ENCODE measurements at regions not wholly inside any gene's neighbourhood (a gene's known extent, or its start where the extent isn't known, plus 50 kb on each side); places are given as distances from the start of the nearest gene placed in this dataset.
A peak's percentile ranks its signal among the peaks of the same experiment; 100 is the strongest.

DNA sequence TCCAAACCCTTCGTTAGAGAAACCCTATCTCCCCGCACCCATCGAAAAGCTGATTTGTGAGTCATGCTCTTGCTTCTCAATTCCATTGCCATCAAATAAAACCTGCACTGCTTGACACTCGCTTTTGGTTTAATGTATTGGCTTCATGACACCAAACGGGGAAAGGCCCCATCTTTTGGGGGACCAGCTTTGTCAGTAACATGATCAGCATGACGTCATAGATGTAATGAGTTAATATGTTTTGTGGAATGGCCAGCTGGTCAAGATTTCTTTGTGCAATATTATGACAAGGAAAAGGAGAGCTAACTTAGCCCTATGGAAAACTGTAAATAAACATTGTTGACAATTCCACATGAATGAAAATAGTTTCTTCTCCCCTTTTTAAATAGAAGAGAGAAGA lies 1260.5 kb upstream of the CELF2 start:
- no peak for DNase-seq (ENCODE audit: low spot score)

DNA sequence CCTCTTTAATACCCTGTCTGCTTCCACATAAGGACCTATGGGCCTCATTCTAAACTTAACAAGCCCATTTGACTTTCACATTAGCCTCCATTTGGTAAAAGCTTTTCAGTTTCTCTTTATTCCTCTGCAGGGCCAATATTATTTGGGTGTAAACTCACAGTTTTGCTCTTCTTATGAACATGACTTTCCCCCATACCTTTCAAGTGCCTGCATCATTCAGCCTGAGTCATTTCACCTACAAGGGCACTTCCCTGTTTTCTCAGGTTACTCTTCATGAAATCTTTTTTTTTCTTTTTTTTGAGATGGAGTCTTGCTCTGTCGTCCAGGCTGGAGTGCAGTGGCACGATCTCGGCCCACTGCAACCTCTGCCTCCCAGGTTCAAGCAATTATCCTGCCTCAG lies 1258.1 kb upstream of the CELF2 start:
- no peak for DNase-seq (ENCODE audit: low spot score)

DNA sequence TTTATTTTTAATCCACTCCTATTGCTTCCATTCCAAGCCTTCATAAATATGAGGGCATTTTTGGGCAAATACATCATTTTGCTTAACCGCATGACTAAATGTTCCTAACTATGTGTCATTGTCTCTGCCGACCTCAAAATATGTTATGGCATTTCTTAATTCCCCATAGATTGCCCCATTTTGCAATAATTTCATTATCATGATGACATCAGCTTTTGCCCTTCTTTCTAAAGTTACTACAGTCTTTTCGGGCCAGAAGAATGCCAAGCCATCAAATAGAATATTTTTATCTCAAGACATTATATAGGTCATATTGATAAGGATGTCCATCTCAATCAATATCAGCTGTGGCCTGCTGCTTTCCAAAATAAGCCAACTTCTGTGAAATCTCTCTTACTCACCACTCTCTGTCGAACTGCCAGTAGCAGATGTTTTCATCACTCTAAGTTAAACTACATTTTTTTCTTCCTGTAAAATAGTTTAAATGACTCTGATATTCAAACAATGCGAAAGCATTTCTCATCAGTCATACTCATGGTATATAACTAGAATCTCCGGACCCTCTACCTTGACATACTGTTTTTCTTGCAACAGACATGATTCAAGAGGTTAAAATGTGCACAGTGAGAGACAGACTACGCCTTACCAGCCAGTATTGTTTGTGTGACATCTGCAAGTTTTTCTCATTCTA lies 1254.6 kb upstream of the CELF2 start:
- DNase-seq (ENCODE audit: low spot score), result peak; percentile 66

DNA sequence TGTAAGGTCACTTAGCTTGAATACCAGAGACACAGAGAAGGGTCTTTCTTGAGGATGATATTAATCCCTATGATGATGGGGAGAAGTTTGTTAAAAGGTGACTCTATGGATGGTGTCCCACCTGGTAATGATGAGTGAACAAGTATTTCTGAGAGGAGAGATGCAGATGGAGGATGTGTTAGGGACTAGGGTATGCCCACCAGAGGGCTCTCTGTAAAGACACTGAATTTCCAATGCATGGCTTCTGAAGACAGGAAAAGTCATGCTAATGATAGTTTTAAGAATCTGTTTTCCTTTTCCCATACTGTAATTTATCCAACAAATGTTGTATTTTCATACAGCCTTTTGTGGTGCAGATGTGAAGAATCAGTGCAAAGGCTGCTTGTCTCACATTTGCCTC lies 1250.9 kb upstream of the CELF2 start:
- DNase-seq (ENCODE audit: low spot score), result no peak

DNA sequence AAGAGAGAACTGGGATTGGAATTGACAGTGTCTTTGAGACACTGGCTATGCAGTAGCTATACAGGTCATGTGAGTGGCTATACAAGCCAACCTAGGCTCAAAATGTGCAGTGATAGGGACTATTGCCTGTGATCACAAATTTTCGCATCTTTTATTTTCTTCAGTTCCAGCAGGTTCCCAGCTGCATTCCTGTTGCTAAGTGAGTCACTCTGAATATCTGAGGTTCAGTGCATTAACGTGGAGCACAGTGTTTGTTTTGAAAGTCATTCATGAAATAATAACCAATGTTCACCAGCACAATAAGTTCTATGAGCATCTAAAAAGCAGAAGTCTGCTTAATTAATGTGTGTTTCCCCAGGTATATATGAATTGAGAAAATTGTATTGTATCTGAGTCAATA lies 1236.0 kb upstream of the CELF2 start:
- DNase-seq (ENCODE audit: low spot score), result peak; percentile 34

DNA sequence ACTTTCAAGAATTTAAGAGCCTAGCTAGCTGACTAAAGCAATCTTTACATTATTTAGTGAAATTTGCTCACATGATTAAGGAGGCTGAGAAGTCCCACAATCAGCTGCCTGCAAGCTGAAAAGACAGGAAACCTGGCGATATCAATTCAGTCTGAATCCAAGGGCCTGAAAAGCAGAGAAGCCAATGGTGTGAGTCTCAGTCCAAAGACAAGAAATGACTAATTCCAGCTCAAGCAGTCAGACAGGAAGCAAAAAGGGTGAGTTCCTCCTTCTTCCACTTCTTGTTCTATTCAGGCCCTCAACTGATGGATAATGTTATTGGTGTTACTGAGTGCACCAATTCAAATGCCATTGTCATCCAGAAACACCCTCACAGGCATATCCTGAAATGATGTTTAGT lies 1231.6 kb upstream of the CELF2 start:
- DNase-seq (ENCODE audit: low spot score), result peak; percentile 29

DNA sequence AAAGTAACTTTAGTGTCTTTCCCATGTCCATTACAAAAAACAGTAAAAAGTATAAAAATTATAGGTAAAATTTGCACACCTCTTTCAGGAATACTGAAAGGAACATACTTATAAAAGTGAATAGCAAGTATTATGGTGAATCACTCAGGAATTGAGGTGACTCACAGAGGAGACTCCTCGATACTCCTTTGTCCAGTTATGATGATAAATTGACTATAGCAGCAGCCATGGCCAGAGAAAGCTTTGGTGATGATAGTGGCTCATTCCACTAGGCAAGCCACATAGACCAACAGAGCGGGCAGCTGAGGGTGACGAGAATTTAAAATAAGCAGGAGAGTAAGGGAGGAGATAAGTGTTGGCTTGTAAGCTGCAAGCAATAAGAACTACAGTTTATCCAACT lies 1231.1 kb upstream of the CELF2 start:
- peak; percentile 62 for DNase-seq (ENCODE audit: low spot score)

DNA sequence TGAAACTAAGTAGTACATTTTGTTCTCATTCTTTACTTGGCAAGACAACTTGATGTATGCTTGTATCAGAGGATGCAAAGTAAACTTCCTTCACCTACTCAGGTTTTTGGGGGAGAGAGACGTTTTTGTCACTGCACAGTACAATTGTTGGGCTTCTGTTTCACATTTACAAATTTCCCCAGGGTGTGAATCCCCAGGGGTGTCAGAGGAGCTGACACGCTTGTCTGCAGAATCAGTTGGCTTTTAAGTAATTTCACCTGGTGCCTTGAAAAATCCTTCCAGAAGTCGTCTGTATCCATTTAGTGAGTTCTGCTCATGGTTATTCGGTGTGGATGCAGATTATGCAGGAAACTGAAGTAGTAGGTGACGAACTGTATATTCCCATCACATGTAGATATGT lies 1227.7 kb upstream of the CELF2 start:
- no peak for DNase-seq (ENCODE audit: low spot score)

DNA sequence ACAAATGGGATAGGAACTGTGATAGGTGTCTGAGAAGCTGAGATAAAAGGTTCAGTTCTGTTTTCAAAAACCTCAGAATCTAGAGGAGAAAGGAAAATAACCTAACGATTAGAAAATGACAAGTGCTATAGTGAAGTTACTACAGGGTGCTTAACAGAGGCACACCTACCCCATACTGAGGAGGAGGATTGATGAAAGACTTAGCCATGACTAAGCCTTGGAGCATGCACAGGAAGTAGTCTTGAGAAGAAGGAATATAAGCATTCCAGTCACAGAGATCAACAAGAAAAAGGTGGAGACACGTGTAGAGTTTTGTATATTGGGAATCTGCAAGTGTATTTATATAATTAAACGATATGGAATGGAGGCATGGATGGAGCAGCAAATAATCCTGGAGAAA lies 1225.5 kb upstream of the CELF2 start:
- peak; percentile 11 for DNase-seq (ENCODE audit: low spot score)

DNA sequence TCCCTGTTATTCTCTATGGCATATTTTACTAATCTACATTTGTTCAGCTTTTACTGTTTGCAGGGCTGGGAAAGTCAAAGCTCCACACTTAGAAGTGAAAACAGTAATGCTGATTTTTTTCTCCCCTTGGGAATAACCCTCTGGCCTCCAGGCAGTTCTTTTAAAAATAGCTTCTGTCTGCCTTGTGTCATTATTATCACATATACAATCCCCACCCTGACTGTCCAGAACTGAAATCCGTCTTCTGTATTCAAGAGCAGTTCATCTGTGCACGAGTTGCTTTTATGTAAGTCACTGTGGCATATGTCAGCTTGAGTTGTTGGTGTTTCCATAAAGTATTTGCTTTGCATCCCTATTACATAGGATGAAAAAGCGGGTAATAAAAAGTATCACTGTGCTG lies 1221.1 kb upstream of the CELF2 start:
- no peak for DNase-seq (ENCODE audit: low spot score)

DNA sequence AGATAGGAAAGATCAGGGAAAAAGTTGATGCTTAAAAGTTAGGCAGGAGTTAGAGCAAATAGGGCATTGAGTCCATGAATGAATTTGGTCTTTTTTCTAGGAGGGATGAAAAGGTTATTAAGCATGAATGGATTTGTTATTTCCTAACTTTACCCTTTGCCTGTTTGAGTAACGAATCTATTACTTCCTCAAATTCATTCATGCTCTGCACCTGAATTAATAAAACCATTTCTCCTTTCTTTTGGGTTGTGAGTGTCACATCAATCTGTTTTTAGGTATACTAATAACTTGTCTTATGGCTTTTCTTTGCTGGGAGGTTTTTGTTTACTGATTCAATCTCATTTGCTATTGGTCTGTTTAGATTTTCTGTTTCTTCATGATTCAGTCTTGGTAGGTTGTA lies 1217.7 kb upstream of the CELF2 start:
- no peak for DNase-seq (ENCODE audit: low spot score)

DNA sequence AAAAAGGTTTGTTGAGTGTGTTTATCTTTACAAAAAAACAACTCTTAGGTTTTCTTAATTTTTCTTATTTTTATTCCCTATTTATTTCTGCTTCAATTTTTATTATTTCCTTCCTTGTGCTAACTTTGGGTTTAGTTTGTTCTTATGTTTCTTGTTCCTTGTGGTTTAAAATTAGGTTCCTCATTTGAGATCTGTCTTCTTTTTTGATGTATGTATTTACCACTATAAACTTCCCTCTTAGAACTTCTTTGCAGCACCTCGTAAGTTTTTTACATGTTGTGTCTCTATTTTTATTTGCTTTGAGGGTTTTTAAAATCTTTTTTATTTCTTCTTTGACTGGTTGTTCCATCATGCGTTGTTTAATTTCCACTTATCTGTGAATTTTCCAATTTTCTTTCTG lies 1217.1 kb upstream of the CELF2 start:
- DNase-seq (ENCODE audit: low spot score), result no peak

DNA sequence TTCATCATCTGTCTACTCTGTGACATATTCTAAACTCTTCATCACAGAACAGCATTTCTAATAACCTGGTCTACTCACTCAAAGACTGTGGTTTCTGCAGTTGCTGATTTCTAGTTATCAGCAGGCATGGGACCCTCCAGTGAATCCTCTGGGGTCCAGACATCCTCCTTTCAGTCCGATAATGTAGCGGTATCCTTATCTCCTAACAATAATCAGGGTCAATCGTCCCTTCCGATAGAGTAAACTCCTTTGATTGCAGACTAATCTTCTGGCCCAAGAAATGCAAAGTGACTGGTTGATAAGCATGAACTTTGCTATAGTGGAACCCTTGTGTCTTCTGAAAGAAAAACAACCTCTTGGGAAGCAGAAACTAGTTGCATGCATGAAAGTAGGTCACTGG lies 1209.8 kb upstream of the CELF2 start:
- DNase-seq (ENCODE audit: low spot score), result no peak

DNA sequence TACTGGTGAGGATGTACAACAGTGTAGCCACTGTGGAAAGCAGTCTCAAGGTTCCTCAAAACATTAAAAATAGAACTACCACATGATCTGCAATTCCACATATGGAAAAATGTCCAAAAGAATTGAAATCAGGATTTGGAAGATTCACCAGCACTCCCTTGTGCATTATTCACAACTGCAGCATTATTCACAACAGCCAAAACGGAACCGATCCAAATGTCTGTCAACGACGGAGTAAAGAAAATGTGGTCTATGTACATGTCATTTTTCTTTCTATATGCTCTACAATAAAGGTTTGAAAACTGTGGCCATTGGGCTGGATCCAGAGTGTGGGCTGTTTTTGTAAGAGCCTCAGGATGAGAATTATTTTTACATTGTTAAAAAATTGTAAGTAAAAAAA lies 1206.1 kb upstream of the CELF2 start:
- no peak for DNase-seq (ENCODE audit: low spot score)

DNA sequence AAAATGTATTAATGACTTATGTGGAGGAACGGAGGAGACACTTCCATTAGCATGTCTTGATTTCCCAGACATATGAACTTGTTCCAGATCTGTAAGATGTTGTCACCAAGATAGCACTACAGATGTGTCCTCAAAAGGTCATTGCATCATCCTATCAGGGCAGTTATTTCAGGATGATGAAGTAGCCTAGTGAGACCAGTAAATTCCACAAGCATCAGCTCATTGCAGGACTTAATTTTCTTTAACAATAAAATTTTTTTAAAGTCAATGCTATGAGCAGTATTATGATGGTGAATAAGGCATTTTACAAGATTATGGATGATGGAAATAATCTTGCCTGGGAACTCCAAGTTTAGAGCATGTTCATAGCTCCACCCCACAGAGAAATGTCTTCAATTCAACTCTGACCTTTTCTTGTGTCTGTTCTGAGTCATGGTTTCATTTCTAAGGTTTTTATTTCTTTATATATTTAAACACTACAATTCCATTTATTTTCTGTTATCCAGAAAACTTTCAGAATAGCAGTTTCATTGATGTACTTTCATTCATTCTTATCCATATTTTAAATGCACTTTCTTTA lies 1203.3 kb upstream of the CELF2 start:
- peak; percentile 35 for DNase-seq (ENCODE audit: low spot score)

DNA sequence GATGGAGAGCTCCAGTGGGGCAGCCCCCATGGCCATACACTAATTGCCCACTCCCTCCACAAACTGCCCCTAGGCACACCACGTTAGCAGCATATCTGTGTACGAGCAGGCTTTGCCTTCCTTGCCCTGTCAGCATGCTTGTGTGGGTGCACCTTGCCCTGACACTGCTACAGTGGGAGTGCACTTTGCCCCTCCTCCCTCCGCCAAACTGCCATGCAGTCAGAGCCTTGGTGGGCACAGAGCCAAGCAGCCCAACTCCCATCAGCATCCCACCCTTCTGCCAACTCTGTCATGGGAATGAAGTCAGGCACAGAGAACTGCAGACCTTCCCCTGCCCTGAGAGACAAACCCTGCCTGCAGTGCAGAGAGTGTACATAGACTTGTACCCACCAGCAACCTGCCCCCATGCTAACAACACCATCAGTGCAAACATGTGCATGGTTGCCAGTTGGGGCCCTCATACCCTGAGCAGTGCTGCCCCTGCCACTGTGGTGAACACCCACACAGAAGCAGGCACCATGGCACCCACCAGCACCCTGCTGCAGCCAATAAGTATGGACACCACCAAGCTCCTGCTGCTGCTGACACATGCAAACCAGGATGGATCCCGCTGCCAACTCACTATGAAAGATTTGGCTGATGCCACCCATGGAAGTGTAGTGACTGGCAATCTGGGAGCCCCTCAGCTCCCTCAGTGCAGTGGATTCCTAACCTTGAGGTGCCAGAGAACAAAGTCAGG lies 1197.7 kb upstream of the CELF2 start:
- DNase-seq (ENCODE audit: low spot score), result no peak

DNA sequence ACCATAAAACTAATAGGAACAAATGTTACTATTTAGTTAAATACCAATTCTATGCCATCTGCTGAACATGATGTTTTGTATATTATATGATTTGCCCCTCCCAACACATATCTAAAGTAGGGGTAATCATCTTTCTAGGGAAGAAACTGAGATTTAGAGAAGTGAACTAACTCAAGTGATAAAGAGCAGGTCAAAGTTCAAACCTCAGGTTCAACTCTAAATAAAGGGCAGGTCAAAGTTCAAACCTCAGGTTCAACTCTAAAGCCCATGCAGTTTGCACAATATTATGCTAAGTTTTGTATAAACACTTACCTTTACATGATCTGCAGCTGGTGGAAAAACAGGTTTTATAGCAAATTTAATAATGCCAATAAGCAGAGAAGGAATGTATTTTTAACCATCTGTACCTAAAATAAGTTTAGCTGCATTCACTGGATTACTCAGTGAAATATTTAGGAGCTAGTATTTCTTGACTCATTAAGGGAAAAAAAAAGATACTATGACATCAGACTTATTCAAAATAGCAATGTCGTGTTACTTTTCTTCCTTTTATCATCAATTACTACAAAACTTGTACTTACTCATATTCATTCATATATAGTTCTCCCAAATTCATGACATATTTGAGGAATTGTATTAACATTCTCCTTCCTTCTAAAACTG lies 1194.3 kb upstream of the CELF2 start:
- DNase-seq (ENCODE audit: low spot score), result no peak

DNA sequence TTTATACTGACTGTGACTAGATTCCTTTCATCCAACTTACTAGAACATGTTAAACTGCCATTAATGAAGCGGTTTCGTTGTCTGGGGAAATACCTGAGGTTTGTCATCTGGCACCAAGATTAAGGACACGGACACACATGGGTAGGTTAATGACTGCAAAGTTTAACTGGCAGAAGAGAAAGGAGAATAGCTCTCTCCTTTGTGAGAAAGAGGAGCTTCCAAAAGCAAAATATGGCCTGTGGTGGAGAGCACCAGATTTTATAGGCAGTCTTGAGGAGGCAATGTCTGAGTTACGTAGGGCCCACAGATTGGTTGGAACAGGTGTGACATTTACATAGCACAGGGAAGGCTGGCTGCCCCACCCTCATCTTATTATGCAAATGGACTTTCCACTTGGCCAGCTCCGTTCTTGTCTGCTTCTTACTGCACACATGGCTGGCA lies 1193.0 kb upstream of the CELF2 start:
- no peak for DNase-seq (ENCODE audit: low spot score)

DNA sequence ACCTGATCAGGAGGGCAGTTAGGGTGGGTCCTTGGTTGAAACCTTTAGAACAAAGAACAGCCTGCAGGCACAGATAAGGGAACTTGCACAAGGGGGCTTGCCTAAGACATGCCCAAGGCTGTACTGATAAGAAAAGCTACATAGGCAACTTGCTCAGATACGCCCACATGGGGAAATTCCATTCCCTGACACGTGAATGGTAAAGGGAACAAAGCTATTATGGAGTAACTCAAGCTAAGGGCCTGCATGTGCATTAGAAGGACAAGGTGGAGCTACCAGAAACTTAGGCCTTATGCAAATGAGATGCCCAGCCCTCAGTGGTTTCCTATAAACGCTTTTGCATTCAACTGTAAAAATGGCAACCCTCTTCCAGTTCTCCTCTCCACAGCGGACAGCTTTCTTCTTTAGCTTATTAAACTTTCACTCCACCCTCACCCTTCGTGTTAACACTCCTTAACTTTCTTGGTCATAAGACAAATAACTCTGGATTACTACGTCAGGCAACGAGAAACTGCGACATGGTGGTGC lies 1192.1 kb upstream of the CELF2 start:
- no peak for DNase-seq (ENCODE audit: low spot score)

DNA sequence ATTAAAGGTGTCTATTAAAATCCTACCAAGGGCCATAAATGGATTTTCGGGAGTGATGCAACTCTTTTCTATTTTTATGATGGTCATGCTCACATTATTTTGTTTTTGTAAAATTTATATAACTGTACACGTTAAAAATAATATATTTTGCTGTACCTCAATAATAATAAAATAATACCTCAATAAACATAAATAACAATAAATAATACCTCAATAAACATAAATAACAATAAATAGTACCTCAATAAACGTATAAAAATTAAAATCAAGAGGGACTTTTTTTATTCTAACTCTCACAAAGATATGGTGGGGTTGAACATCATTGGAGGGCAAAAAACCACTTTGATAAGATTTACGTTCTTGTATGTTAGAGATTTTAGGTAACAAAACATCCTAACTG lies 1189.6 kb upstream of the CELF2 start:
- DNase-seq (ENCODE audit: low spot score), result no peak

DNA sequence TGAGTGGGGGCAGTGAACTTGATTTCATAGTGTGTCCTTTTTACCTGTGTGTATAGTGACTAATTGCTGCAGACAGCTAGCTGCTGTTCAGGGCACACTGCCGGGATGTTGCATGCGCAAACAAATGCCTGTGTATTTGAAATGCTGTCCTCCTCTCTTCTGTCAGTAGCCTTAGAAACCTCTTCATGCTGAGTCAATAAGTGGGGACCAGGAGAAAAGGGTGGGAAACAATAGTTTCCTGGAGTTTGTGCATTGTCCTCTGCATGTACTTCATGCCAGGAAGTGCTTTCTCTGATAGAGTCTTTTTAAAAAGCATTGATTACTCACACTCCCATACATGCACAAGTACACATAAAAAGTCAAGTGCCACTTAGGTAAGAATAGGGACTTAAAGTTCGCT lies 1183.7 kb upstream of the CELF2 start:
- DNase-seq (ENCODE audit: low spot score), result no peak

DNA sequence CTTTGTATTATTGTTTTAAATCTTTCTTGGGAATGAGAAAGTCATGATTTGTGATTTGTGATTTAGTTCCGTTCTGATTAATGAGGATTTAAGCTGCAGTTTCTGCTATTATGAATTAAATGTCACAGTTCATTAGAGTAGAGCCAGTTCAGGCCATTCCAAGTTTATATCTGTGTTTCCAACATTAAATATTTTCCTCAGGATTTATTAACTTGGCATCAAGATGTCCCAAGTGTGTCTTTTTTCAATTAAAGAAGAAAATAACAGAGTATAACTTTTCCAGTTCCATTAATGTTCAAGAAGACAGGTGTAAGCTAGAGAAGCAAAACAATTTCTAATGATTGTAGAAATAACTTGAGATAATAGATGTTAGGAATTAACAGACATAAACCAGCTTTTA lies 1183.2 kb upstream of the CELF2 start:
- no peak for DNase-seq (ENCODE audit: low spot score)

DNA sequence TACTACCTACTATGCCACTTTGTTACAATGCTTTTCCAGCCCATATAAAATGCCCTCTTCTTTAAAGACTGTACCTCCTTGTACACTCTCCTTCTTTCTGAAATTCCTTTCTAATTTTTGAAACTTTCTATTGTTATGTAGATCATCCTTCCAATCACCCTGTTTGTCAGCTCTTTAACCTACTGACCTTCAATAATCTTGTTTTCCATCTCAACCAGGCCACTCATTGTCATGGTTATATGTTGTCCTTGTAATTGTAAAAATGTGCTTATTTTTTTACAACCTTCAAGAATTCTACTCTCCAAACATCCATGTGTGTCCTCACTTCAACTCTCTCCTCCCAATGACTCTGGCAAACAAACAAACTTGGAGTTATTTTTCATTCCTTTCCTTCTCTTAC lies 1172.6 kb upstream of the CELF2 start:
- no peak for DNase-seq (ENCODE audit: low spot score)

Measured in AG20443 (cell line).